Breast epithelium (tissue), 3 donors: ENCODE measurements at regions not wholly inside any gene's neighbourhood (a gene's known extent, or its start where the extent isn't known, plus 50 kb on each side); places are given as distances from the start of the nearest gene placed in this dataset.

ENCODE experiments used
- CTCF ChIP-seq, 3 donors: fragments of 450-650 bp; IDR thresholded peaks; one replicate each; pipeline ENCODE4 v1.5.1; 2016 to 2017; ENCODE audit warnings: antibody characterized with exemption in 3 of 3, mild to moderate bottlenecking in 3 of 3, moderate library complexity in 3 of 3
- POLR2AphosphoS5 ChIP-seq, 3 donors: sonication (generic); formaldehyde crosslinking; IDR thresholded peaks; one replicate each; pipeline ENCODE4 v1.6.1; 2017; ENCODE audit warnings: antibody characterized with exemption in 3 of 3

GRCh38 chrX:45766981-45767501 lies 566.4 kb upstream of the DIPK2B start:
- TF ChIP-seq POLR2AphosphoS5 (IDR thresholded peaks at IDR 0.05) (no peak), CTCF (IDR thresholded peaks at IDR 0.05) (no peak)
